GM12878 (cell line): ENCODE measurements at regions not wholly inside any gene's neighbourhood (a gene's known extent, or its start where the extent isn't known, plus 50 kb on each side); places are given as distances from the start of the nearest gene placed in this dataset.

ENCODE experiments used
- ATAC-seq: fragments of 200-7000 bp; cut with Tn5 transposase; 3 replicates; pipeline ENCODE4 v1.9.1; 2020; ENCODE audit warnings: mild to moderate bottlenecking, moderate library complexity
- BruUV-seq: library from RNA; stranded (reverse); fragments of 400-500 nt; replicated peaks from 2 replicates; lab custom pipeline; 2021; lab: Mats Ljungman, UMichigan
- CTCF ChIA-PET: fragments of 300-600 bp; sonication (Branson Sonifier 250); formaldehyde crosslinking; extraction: SDS; loops from one replicate; lab custom pipeline; 2021; ENCODE audit warnings: inconsistent platforms; lab: Yijun Ruan, JAX
- POLR2A ChIA-PET: fragments of 350-600 bp; formaldehyde crosslinking; extraction: SDS; loops from one replicate; lab custom pipeline; 2021; ENCODE audit warnings: inconsistent platforms; lab: Charles Lee
- RAD21 ChIA-PET: fragments of 300-600 bp; sonication (Branson Sonifier 250); formaldehyde crosslinking; loops from one replicate; lab custom pipeline; 2023; ENCODE audit warnings: antibody characterized with exemption; ENCODE audit not compliant: unreplicated experiment; lab: Charles Lee
- SMC1A ChIA-PET: fragments of 300-600 bp; sonication (Branson Sonifier 250); formaldehyde crosslinking; loops from one replicate; lab custom pipeline; 2023; ENCODE audit not compliant: unreplicated experiment, uncharacterized antibody; lab: Charles Lee
- DNase-seq: peaks from one replicate; pipeline ENCODE4 v3.0.0-alpha.2; 2011; ENCODE audit warnings: low read depth, low spot score
- FAIRE-seq: peaks from 3 replicates; lab custom pipeline; 2011; peaks lifted over from hg19 to GRCh38; lab: Jason Lieb, UNC
- H2AFZ ChIP-seq: 2 replicates; pipeline ENCODE4 v1.6.0; 2011; ENCODE audit warnings: low read depth, low read length, control low read depth; ENCODE audit not compliant: control insufficient read depth
- H3K27ac ChIP-seq: 2 replicates; pipeline ENCODE4 v1.5.1; 2011; ENCODE audit warnings: control low read depth; ENCODE audit not compliant: control insufficient read depth, insufficient read depth
- H3K27me3 ChIP-seq, 2 experiments: replicated peaks in 1 of 2; 2 replicates each; pipeline versions ENCODE4 v1.6.0 to v1.6.1; 2011; ENCODE audit warnings: low read length in 1 of 2; ENCODE audit not compliant: control insufficient read depth in 2 of 2, insufficient read depth in 2 of 2
- H3K36me3 ChIP-seq, 2 experiments: 2 replicates each; pipeline ENCODE4 v1.5.1; 2011; ENCODE audit warnings: low read length in 1 of 2; ENCODE audit not compliant: control insufficient read depth in 2 of 2, insufficient read depth in 2 of 2
- H3K4me1 ChIP-seq: 2 replicates; pipeline ENCODE4 v1.6.1; 2011; ENCODE audit warnings: mild to moderate bottlenecking, low read length, moderate library complexity, mixed read lengths; ENCODE audit not compliant: control insufficient read depth, insufficient read depth
- H3K4me2 ChIP-seq: 2 replicates; pipeline ENCODE4 v1.6.0; 2011; ENCODE audit warnings: control low read depth; ENCODE audit not compliant: control insufficient read depth, insufficient read depth
- H3K4me3 ChIP-seq: fragments of 200-600 bp; sonication (generic); 2 replicates; pipeline ENCODE4 v1.5.1; 2016
- H3K79me2 ChIP-seq: 2 replicates; pipeline ENCODE4 v1.6.0; 2011; ENCODE audit warnings: low read length; ENCODE audit not compliant: control insufficient read depth, insufficient read depth
- H3K9ac ChIP-seq: 2 replicates; pipeline ENCODE4 v1.8.0; 2011; ENCODE audit warnings: low read length, control low read depth, mixed read lengths; ENCODE audit not compliant: control insufficient read depth, insufficient read depth
- H3K9me3 ChIP-seq: replicated peaks from 3 replicates; pipeline ENCODE4 v1.5.1; 2011; ENCODE audit warnings: mild to moderate bottlenecking, low read length; ENCODE audit not compliant: control insufficient read depth, insufficient read depth
- H4K20me1 ChIP-seq: 2 replicates; pipeline ENCODE4 v1.6.0; 2011; ENCODE audit not compliant: control insufficient read depth, insufficient read depth
- BHLHE40 ChIP-seq, 2 experiments: fragments of 450-650 bp in 1 of 2; IDR thresholded peaks; 2 replicates each; pipeline ENCODE4 v1.6.1; 2011 to 2017; ENCODE audit warnings: low read depth in 2 of 2, borderline replicate concordance in 1 of 2, improper control_type of control experiment in 1 of 2, low read length in 1 of 2, mild to moderate bottlenecking in 1 of 2
- BMI1 ChIP-seq: fragments of 450-650 bp; IDR thresholded peaks from 2 replicates; pipeline ENCODE4 v1.6.1; 2016; ENCODE audit warnings: mild to moderate bottlenecking, moderate library complexity, borderline replicate concordance
- CBFB ChIP-seq: IDR thresholded peaks from 2 replicates; pipeline ENCODE4 v1.6.1; 2016; ENCODE audit warnings: antibody characterized with exemption, low read depth
- CREM ChIP-seq: IDR thresholded peaks from 2 replicates; pipeline ENCODE4 v1.6.1; 2014; ENCODE audit warnings: antibody characterized with exemption, low read depth
- GATAD2B ChIP-seq: fragments of 450-650 bp; conservative IDR thresholded peaks from 2 replicates; pipeline ENCODE4 v1.6.1; 2017; ENCODE audit warnings: low read depth, mild to moderate bottlenecking, moderate library complexity
- MYB ChIP-seq: fragments of 150-350 bp; IDR thresholded peaks from 2 replicates; pipeline ENCODE4 v1.6.1; 2014; ENCODE audit warnings: mild to moderate bottlenecking, low read depth, low read length, borderline replicate concordance
- POLR2A ChIP-seq: IDR thresholded peaks from 2 replicates; pipeline ENCODE4 v1.6.1; 2011; ENCODE audit warnings: low read depth, mild to moderate bottlenecking, low read length
- WGBS: methylation state at CpG from one replicate; pipeline ENCODE4 v1.1.6; 2016; ENCODE audit warnings: low lambda C conversion rate; ENCODE audit not compliant: insufficient replicate concordance, insufficient coverage; ENCODE audit errors: missing lambda C conversion rate; 5-methylcytosine and 5-hydroxymethylcytosine counted together
- in situ Hi-C: fragments of 300-500 bp; cut with MboI; formaldehyde crosslinking; loops from 9 replicates; pipeline ENCODE4 v1.14.3; 2018; ENCODE audit warnings: mixed read lengths
- intact Hi-C: fragments of 100-400 bp; cut with micrococcal nuclease; formaldehyde crosslinking; loops from one replicate; pipeline ENCODE4 v1.14.2; 2022; ENCODE audit not compliant: unreplicated experiment

DNA sequence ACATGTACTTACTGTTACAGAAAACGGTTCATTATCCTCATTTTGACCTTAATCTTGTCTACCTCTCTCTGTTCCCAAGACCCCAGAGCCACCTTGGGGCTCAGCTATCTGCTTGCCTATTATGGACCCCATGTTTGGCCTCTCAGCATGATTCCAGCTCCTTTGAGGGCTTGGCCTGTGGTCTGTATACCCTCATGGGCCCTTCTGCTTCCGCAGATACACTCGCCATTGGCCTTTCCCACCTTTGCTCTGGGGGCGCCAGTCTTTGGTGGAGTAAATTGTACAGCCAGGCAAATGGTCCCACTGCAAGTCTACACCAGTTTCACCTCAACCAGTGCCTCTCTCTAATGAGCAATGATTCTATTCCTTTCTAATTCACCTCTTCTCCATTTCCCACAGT lies 109.2 kb upstream of the ZNF746 start:
- TF ChIP-seq CBFB (no peak), POLR2A (0 out of 2 replicates have a peak, but pooled peaks have one; percentile 21), CREM (no peak)
- no peak overlapping the region for H3K9ac ChIP-seq
- H3K36me3 ChIP-seq, result peaks cover 12 to 15% of the 10 kb centered on the region in 2 experiments
- WGBS, result 78% methylated on average over 4 of the region's 4 CpGs
- H2AFZ ChIP-seq, result no peak overlapping the region
- H3K9me3 ChIP-seq, result no peaks in the 10 kb centered on the region; the same call in 2 of the 3 replicates
- no peak overlapping the region for H3K27ac ChIP-seq
- RAD21 ChIA-PET, result no interaction called here
- intact Hi-C loops (no loop called here), in situ Hi-C loops (no loop called here)
- POLR2A ChIA-PET, result no interaction called here
- BruUV-seq, result no TSS peak
- SMC1A ChIA-PET, result no interaction called here
- no peaks in the 10 kb centered on the region for H3K79me2 ChIP-seq
- no peaks in the 10 kb centered on the region for H3K4me1 ChIP-seq
- ATAC-seq (no peak), DNase-seq (no peak), FAIRE-seq (no peak)
- no peak overlapping the region for H3K4me3 ChIP-seq
- H4K20me1 ChIP-seq, result no peaks in the 10 kb centered on the region
- H3K27me3 ChIP-seq, result no peaks in the 10 kb centered on the region
- no peak overlapping the region for H3K4me2 ChIP-seq
- CTCF ChIA-PET, result no interaction called here

DNA sequence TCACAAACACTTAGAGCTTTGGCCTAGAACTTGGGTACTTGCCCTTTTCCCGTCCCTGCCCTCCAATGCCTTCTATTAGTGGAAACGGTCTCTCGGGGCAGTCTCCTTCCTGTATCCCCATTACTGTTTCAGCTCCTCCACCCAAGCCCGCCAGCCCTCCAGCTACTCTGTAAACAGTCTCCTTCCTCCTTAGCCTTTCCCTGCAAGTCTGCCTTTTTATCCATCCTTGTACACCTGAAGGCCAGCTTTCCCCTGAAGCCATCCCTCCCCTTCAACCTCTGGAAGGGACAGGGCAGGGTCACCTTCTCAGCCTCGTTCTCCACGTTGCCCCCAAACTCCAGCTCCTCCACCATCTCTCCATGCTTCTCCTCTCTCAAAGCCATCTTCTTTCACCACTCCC lies 108.1 kb upstream of the ZNF746 start:
- no peak overlapping the region for H3K27ac ChIP-seq
- ATAC-seq, result no peak
- DNase-seq, result no peak
- no TSS peak for BruUV-seq
- H3K36me3 ChIP-seq, result peaks cover 12 to 13% of the 10 kb centered on the region in 2 experiments
- WGBS, result 98% methylated on average over 6 of the region's 6 CpGs
- 0 out of 2 replicates have a peak, but pooled peaks have one; percentile 36 for TF ChIP-seq POLR2A
- TF ChIP-seq BHLHE40 (IDR thresholded peaks at IDR 0.05; ENCODE audit: borderline replicate concordance in 1 of 2, low read depth in 2 of 2, low read length in 1 of 2), result no peak
- TF ChIP-seq BMI1, result no peak
- TF ChIP-seq GATAD2B, result no peak
- no peak for TF ChIP-seq MYB
- FAIRE-seq, result no peak
- no peaks in the 10 kb centered on the region for H4K20me1 ChIP-seq
- in situ Hi-C loops, result no loop called here
- ChIA-PET SMC1A (interaction anchor here (0.9 to 1.8 kb wide), 3 partner anchors 21 to 600 kb away, joined by 3 read pairs; no protein-coding TSS in a partner anchor), RAD21 (no interaction called here), POLR2A (interaction anchor here (0.6 kb wide), 1 partner anchor 16 kb away, joined by 3 read pairs; no protein-coding TSS in a partner anchor), CTCF (interaction anchor here (1.7 kb wide), 1 partner anchor 18 kb away, joined by 4 read pairs; no protein-coding TSS in a partner anchor)
- no peaks in the 10 kb centered on the region for H3K79me2 ChIP-seq
- no peak overlapping the region for H2AFZ ChIP-seq
- H3K4me3 ChIP-seq, result no peak overlapping the region
- H3K9me3 ChIP-seq, result no peaks in the 10 kb centered on the region; the same call in 2 of the 3 replicates
- no peak overlapping the region for H3K9ac ChIP-seq
- no peaks in the 10 kb centered on the region for H3K27me3 ChIP-seq
- no peak overlapping the region for H3K4me2 ChIP-seq
- peaks cover 7% of the 10 kb centered on the region for H3K4me1 ChIP-seq
- intact Hi-C loops, result no loop called here
